Colonic mucosa (tissue), 4 donors: ENCODE measurements at regions not wholly inside any gene's neighbourhood (a gene's known extent, or its start where the extent isn't known, plus 50 kb on each side); places are given as distances from the start of the nearest gene placed in this dataset.

Experiments
- DNase-seq: peaks from one replicate; pipeline ENCODE4 v3.0.0-alpha.2; 2020
- H3K27ac ChIP-seq: fragments of 200-600 bp; one replicate; pipeline ENCODE4 v1.8.0; 2021
- H3K27me3 ChIP-seq: fragments of 200-600 bp; one replicate; pipeline ENCODE4 v1.8.0; 2021
- H3K36me3 ChIP-seq: fragments of 200-600 bp; one replicate; pipeline ENCODE4 v1.8.0; 2021
- H3K4me1 ChIP-seq: fragments of 200-600 bp; one replicate; pipeline ENCODE4 v1.8.0; 2021; ENCODE audit warnings: mild to moderate bottlenecking
- H3K4me3 ChIP-seq: fragments of 200-600 bp; one replicate; pipeline ENCODE4 v1.8.0; 2021
- H3K9ac ChIP-seq, 2 donors: one replicate each; pipeline ENCODE4 v1.7.0; 2013; ENCODE audit warnings: control low read depth in 2 of 2, low read depth in 2 of 2, low read length in 2 of 2
- H3K9me3 ChIP-seq: fragments of 200-600 bp; one replicate; pipeline ENCODE4 v1.8.0; 2021
- intact Hi-C: fragments of 100-400 bp; cut with DNase I; formaldehyde crosslinking; loops from one replicate; pipeline ENCODE4 v1.14.1; 2022
- TF ChIP-seq, protein P1 (sequence below): fragments of 200-600 bp; IDR thresholded peaks from one replicate; pipeline ENCODE4 v1.8.0; 2022; ENCODE audit warnings: antibody characterized with exemption, mild to moderate bottlenecking
- donor health status: healthy.
- donor health status: DM: no; HTN: no; CAD: no.
- donor health status: DM: no; HTN: no; CAD: no.

GRCh38 chr14:94919896-94920295, 150.0 kb upstream of the GSC start:
- no peaks in the 10 kb centered on the region for H3K4me1 ChIP-seq
- no peak overlapping the region for H3K4me3 ChIP-seq
- TF ChIP-seq, protein P1, sequence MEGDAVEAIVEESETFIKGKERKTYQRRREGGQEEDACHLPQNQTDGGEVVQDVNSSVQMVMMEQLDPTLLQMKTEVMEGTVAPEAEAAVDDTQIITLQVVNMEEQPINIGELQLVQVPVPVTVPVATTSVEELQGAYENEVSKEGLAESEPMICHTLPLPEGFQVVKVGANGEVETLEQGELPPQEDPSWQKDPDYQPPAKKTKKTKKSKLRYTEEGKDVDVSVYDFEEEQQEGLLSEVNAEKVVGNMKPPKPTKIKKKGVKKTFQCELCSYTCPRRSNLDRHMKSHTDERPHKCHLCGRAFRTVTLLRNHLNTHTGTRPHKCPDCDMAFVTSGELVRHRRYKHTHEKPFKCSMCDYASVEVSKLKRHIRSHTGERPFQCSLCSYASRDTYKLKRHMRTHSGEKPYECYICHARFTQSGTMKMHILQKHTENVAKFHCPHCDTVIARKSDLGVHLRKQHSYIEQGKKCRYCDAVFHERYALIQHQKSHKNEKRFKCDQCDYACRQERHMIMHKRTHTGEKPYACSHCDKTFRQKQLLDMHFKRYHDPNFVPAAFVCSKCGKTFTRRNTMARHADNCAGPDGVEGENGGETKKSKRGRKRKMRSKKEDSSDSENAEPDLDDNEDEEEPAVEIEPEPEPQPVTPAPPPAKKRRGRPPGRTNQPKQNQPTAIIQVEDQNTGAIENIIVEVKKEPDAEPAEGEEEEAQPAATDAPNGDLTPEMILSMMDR = no peak
- H3K36me3 ChIP-seq = no peaks in the 10 kb centered on the region
- no peaks in the 10 kb centered on the region for H3K27me3 ChIP-seq
- no peak overlapping the region for H3K9ac ChIP-seq
- intact Hi-C loops = no loop called here
- DNase-seq = no peak
- no peaks in the 10 kb centered on the region for H3K9me3 ChIP-seq
- H3K27ac ChIP-seq = no peak overlapping the region

GRCh38 chr14:94918896-94919295, 149.0 kb upstream of the GSC start:
- H3K27ac ChIP-seq = no peak overlapping the region
- no peaks in the 10 kb centered on the region for H3K4me1 ChIP-seq
- H3K27me3 ChIP-seq = no peaks in the 10 kb centered on the region
- intact Hi-C loops = no loop called here
- H3K36me3 ChIP-seq = no peaks in the 10 kb centered on the region
- H3K9me3 ChIP-seq = no peaks in the 10 kb centered on the region
- no peak for DNase-seq
- TF ChIP-seq, protein P1 = no peak
- no peak overlapping the region for H3K4me3 ChIP-seq
- H3K9ac ChIP-seq = no peak overlapping the region

- Histone ChIP-seq H3K27me3 (no peaks in the 10 kb centered on the region), H3K4me1 (no peaks in the 10 kb centered on the region), H3K9ac (no peak overlapping the region), H3K36me3 (no peaks in the 10 kb centered on the region), H3K4me3 (no peak overlapping the region), H3K9me3 (no peaks in the 10 kb centered on the region), H3K27ac (no peak overlapping the region)
- intact Hi-C loops = no loop called here
- no peak for DNase-seq
- TF ChIP-seq, protein P1 = no peak
These were observed 147.2 kb upstream of the GSC start for GRCh38 chr14:94917041-94917600.

DNA sequence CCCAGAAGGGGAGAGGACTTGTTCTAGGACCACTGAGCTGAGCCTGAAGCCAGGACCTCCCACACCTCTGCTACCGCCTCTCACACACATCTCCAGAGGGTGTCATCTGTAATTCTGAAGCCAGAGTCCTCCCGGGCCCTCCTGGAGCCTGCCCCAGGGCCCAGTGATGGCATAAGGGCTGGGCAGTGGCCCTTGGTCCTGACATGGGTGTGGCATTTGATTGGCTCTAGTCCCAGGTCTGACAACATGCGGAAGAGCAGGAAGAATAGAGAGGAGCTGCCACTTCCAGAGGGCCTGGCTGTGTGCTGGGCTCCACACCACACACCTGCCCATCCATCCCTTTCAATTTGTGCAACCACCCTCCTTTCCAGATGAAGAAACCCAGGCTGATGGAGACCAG, 144.3 kb upstream of the GSC start:
- H3K27me3 ChIP-seq = no peaks in the 10 kb centered on the region
- TF ChIP-seq, protein P1 = no peak
- no peaks in the 10 kb centered on the region for H3K4me1 ChIP-seq
- no peak overlapping the region for H3K4me3 ChIP-seq
- H3K9ac ChIP-seq = no peak overlapping the region
- intact Hi-C loops = no loop called here
- H3K9me3 ChIP-seq = no peaks in the 10 kb centered on the region
- no peak overlapping the region for H3K27ac ChIP-seq
- H3K36me3 ChIP-seq = no peaks in the 10 kb centered on the region
- peak; percentile 40 for DNase-seq

DNA sequence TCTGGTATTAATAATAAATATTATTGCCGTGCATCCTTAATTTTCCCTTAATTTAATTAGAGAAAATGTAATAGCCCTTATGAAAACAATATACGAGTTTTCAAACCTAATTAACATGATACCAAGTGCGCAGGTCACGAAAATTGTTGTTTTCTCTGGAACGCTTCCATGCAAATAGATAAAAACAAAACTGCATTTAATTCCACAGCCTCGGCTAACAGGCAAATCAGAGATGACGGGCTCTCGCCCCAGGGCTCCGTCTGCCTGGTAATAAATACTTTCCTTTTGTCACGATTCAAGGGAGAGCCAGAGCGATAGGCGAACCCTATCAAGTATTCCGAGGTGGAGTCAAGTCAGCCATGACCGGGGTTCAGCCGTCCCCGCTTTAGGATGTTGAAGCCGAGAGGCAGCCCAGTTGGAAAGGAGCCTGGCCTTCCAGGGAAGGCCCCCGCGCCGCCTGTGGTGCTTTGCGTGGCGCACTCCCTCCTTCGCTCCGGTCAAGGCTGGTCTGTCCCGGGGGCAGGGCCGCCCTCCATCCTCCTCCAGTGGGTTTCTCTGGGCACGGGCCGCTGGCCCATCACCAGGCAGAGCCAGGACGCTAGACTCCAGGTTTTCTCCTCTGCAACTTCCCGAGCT, 137.8 kb upstream of the GSC start:
- Histone ChIP-seq H3K4me1 (no peaks in the 10 kb centered on the region), H3K9ac (no peak overlapping the region), H3K9me3 (no peaks in the 10 kb centered on the region), H3K4me3 (no peak overlapping the region), H3K27me3 (no peaks in the 10 kb centered on the region), H3K27ac (no peak overlapping the region), H3K36me3 (no peaks in the 10 kb centered on the region)
- TF ChIP-seq, protein P1 = no peak
- intact Hi-C loops = no loop called here
- DNase-seq = no peak
